Endothelial cell of hepatic sinusoid (primary cell): ENCODE measurements at regions not wholly inside any gene's neighbourhood (a gene's known extent, or its start where the extent isn't known, plus 50 kb on each side); places are given as distances from the start of the nearest gene placed in this dataset.

Source experiments
- in situ Hi-C: cut with HindIII; loops from 2 replicates; pipeline ENCODE4 v1.10.0; 2017; ENCODE audit warnings: low sequenced_read_pairs

GRCh38 chr6:134866563-134866962 lies 83.3 kb downstream of the ALDH8A1 start:
- in situ Hi-C loops: no loop called here

GRCh38 chr6:134864558-134864957 lies 85.3 kb downstream of the ALDH8A1 start:
- in situ Hi-C loops: no loop called here

GRCh38 chr6:134863763-134864510 lies 86.0 kb downstream of the ALDH8A1 start:
- in situ Hi-C loops: no loop called here

- in situ Hi-C loops: no loop called here
Observed at GRCh38 chr6:134854366-134854765, 95.5 kb downstream of the ALDH8A1 start.

- in situ Hi-C loops: no loop called here
Observed at GRCh38 chr6:134853111-134854055, 96.5 kb downstream of the ALDH8A1 start.

GRCh38 chr6:134851548-134851947 lies 98.4 kb downstream of the ALDH8A1 start:
- in situ Hi-C loops: no loop called here

- in situ Hi-C loops: no loop called here
Observed at GRCh38 chr6:134850721-134851305, 99.1 kb downstream of the ALDH8A1 start.

GRCh38 chr6:134849920-134850447 lies 99.9 kb downstream of the ALDH8A1 start:
- in situ Hi-C loops: no loop called here

- in situ Hi-C loops: no loop called here
Observed at GRCh38 chr6:134848076-134848475, 101.8 kb downstream of the ALDH8A1 start.

GRCh38 chr6:134846865-134847264 lies 103.0 kb downstream of the ALDH8A1 start:
- in situ Hi-C loops: no loop called here

GRCh38 chr6:134846031-134846430 lies 103.9 kb downstream of the ALDH8A1 start:
- in situ Hi-C loops: no loop called here

- in situ Hi-C loops: loop anchor here (5.0 kb wide), 2 partner anchors 57 to 452 kb away; no protein-coding TSS in a partner anchor
Observed at GRCh38 chr6:134844120-134844519, 105.8 kb downstream of the ALDH8A1 start.

GRCh38 chr6:134840086-134840867 lies 109.6 kb downstream of the ALDH8A1 start:
- in situ Hi-C loops: loop anchor here (5.0 kb wide), 2 partner anchors 53 to 448 kb away; no protein-coding TSS in a partner anchor

- in situ Hi-C loops: no loop called here
Observed at GRCh38 chr6:134835993-134836392, 113.9 kb downstream of the ALDH8A1 start.

GRCh38 chr6:134830940-134831339 lies 119.0 kb downstream of the ALDH8A1 start:
- in situ Hi-C loops: no loop called here

- in situ Hi-C loops: no loop called here
Observed at GRCh38 chr6:134830194-134830593, 119.7 kb downstream of the ALDH8A1 start.

- in situ Hi-C loops: loop anchor here (10.0 kb wide), 1 partner anchor 224 kb away; no protein-coding TSS in a partner anchor
Observed at GRCh38 chr6:134828641-134829040, 121.3 kb downstream of the ALDH8A1 start.

GRCh38 chr6:134826889-134827737 lies 122.8 kb downstream of the ALDH8A1 start:
- in situ Hi-C loops: loop anchor here (10.0 kb wide), 1 partner anchor 222 kb away; no protein-coding TSS in a partner anchor

GRCh38 chr6:134823710-134824034 lies 126.2 kb downstream of the ALDH8A1 start:
- in situ Hi-C loops: loop anchor here (5.0 to 10.0 kb wide), 3 partner anchors 181 to 656 kb away; no protein-coding TSS in a partner anchor
